Smooth muscle cell (in vitro differentiated cells): ENCODE measurements at regions not wholly inside any gene's neighbourhood (a gene's known extent, or its start where the extent isn't known, plus 50 kb on each side); places are given as distances from the start of the nearest gene placed in this dataset.

ENCODE experiments used
- DNase-seq: peaks from one replicate; lab custom pipeline; 2025; ENCODE audit not compliant: unreplicated experiment; lab: John Stamatoyannopoulos, UW
- H2AFZ ChIP-seq: fragments of 200-600 bp; sonication (generic); 2 replicates; pipeline ENCODE4 v1.6.0; 2016; ENCODE audit warnings: antibody characterized with exemption, low read depth, mild to moderate bottlenecking
- H3F3A ChIP-seq: fragments of 200-600 bp; sonication (generic); 2 replicates; pipeline ENCODE4 v1.6.0; 2017; ENCODE audit warnings: antibody characterized with exemption, low read depth
- H3K27ac ChIP-seq: fragments of 200-600 bp; sonication (generic); 2 replicates; pipeline ENCODE4 v1.5.1; 2016; ENCODE audit warnings: low read depth, mild to moderate bottlenecking
- H3K27me3 ChIP-seq: fragments of 200-600 bp; sonication (generic); 2 replicates; pipeline ENCODE4 v1.6.1; 2016; ENCODE audit warnings: low read depth, mild to moderate bottlenecking
- H3K36me3 ChIP-seq: fragments of 200-600 bp; sonication (generic); 2 replicates; pipeline ENCODE4 v1.5.1; 2016; ENCODE audit warnings: low read depth
- H3K4me1 ChIP-seq: fragments of 200-600 bp; sonication (generic); 2 replicates; pipeline ENCODE4 v1.5.1; 2016; ENCODE audit warnings: low read depth
- H3K4me2 ChIP-seq: fragments of 200-600 bp; sonication (generic); 2 replicates; pipeline ENCODE4 v1.6.0; 2016; ENCODE audit warnings: mild to moderate bottlenecking
- H3K4me3 ChIP-seq: fragments of 200-600 bp; sonication (generic); 2 replicates; pipeline ENCODE4 v1.5.1; 2016; ENCODE audit warnings: mild to moderate bottlenecking
- H3K79me2 ChIP-seq: fragments of 200-600 bp; sonication (generic); 2 replicates; pipeline ENCODE4 v1.6.0; 2016; ENCODE audit warnings: low read depth, mild to moderate bottlenecking
- H3K9ac ChIP-seq: fragments of 200-600 bp; sonication (generic); 2 replicates; pipeline ENCODE4 v1.6.0; 2016; ENCODE audit warnings: low read depth
- H3K9me3 ChIP-seq: fragments of 200-600 bp; sonication (generic); replicated peaks from 2 replicates; pipeline ENCODE4 v1.5.1; 2016; ENCODE audit warnings: low read depth
- H4K20me1 ChIP-seq: fragments of 200-600 bp; sonication (generic); 2 replicates; pipeline ENCODE4 v1.6.0; 2016; ENCODE audit warnings: low read depth
- WGBS: methylation state at CpG from one replicate; pipeline ENCODE4 v1.1.7; 2016; ENCODE audit warnings: low lambda C conversion rate; 5-methylcytosine and 5-hydroxymethylcytosine counted together
- TF ChIP-seq, protein P1 (sequence below): fragments of 200-600 bp; sonication (generic); IDR thresholded peaks from 2 replicates; pipeline ENCODE4 v1.5.1; 2017; ENCODE audit warnings: borderline replicate concordance, mild to moderate bottlenecking, antibody characterized with exemption; ENCODE audit not compliant: insufficient read depth, poor library complexity, severe bottlenecking

DNA sequence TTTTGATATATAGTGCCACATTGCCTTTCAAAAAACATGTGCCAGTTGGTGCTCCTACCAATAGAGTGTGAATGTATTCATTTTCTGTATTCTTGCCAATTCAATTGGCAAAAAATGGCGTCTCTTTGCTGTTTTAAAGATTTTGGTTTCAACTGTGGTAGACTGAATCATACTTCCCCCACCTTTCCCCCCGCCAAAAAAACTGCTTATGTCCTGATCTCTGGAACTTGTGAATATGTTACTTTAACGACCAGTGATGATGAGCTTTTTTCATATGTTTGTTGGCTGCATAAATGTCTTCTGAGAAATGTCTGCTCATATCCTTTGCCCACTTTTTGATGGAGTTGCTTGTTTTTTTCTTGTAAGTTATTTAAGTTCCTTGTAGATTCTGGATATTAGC lies 325.1 kb upstream of the KCNJ16 start:
- H3K27me3 ChIP-seq, result no peaks in the 10 kb centered on the region
- 90% methylated on average over 3 of the region's 3 CpGs for WGBS
- H3K9ac ChIP-seq, result no peak overlapping the region
- no peak overlapping the region for H3K4me2 ChIP-seq
- no peak overlapping the region for H3K4me3 ChIP-seq
- no peaks in the 10 kb centered on the region for H4K20me1 ChIP-seq
- no peaks in the 10 kb centered on the region for H3K9me3 ChIP-seq
- H3F3A ChIP-seq, result no peaks in the 10 kb centered on the region
- H3K36me3 ChIP-seq, result no peaks in the 10 kb centered on the region
- no peak overlapping the region for H2AFZ ChIP-seq
- H3K4me1 ChIP-seq, result no peaks in the 10 kb centered on the region
- TF ChIP-seq, protein P1, sequence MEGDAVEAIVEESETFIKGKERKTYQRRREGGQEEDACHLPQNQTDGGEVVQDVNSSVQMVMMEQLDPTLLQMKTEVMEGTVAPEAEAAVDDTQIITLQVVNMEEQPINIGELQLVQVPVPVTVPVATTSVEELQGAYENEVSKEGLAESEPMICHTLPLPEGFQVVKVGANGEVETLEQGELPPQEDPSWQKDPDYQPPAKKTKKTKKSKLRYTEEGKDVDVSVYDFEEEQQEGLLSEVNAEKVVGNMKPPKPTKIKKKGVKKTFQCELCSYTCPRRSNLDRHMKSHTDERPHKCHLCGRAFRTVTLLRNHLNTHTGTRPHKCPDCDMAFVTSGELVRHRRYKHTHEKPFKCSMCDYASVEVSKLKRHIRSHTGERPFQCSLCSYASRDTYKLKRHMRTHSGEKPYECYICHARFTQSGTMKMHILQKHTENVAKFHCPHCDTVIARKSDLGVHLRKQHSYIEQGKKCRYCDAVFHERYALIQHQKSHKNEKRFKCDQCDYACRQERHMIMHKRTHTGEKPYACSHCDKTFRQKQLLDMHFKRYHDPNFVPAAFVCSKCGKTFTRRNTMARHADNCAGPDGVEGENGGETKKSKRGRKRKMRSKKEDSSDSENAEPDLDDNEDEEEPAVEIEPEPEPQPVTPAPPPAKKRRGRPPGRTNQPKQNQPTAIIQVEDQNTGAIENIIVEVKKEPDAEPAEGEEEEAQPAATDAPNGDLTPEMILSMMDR, result no peak
- DNase-seq, result no peak
- H3K27ac ChIP-seq, result no peak overlapping the region
- H3K79me2 ChIP-seq, result no peaks in the 10 kb centered on the region

DNA sequence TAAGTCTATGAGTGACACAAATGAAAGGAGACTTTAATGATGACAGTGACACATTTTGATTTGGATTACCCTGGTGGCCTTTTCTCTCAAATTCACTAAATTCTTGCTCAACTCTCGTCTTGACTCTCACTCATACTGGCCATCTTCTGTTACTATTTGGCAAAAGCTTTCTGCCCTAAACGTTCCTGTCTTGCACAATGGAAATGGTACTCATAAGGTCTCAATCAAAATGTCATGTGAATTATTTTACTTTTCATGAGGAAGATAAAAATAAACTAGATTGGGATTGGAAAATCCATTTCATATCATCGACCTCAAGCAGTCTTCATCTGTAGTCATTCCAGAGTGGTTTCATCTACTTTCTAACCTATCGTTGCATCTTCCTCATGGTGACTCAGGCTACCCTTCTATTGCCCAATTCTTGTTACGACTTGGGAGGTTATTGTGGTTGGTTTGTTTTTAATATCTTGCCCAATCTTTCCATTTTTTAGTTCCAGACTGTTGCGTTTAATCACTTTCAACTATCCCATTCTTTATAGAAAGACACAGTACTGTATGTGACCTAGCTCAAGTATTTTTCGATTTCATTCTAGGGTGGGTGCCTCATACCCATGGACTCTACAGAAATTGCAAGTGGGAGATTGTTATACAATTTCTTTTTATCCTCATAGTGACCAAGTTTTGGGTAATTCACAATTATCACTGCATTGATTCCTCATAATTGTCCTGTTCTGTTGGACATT lies 317.2 kb upstream of the KCNJ16 start:
- 73% methylated on average over 7 of the region's 7 CpGs for WGBS
- H3F3A ChIP-seq, result no peaks in the 10 kb centered on the region
- H2AFZ ChIP-seq, result no peak overlapping the region
- no peaks in the 10 kb centered on the region for H3K9me3 ChIP-seq
- H4K20me1 ChIP-seq, result no peaks in the 10 kb centered on the region
- H3K36me3 ChIP-seq, result no peaks in the 10 kb centered on the region
- H3K4me1 ChIP-seq, result no peaks in the 10 kb centered on the region
- no peak overlapping the region for H3K4me3 ChIP-seq
- TF ChIP-seq, protein P1, result no peak
- H3K4me2 ChIP-seq, result no peak overlapping the region
- H3K9ac ChIP-seq, result no peak overlapping the region
- H3K27me3 ChIP-seq, result no peaks in the 10 kb centered on the region
- no peak for DNase-seq
- H3K27ac ChIP-seq, result no peak overlapping the region
- no peaks in the 10 kb centered on the region for H3K79me2 ChIP-seq

DNA sequence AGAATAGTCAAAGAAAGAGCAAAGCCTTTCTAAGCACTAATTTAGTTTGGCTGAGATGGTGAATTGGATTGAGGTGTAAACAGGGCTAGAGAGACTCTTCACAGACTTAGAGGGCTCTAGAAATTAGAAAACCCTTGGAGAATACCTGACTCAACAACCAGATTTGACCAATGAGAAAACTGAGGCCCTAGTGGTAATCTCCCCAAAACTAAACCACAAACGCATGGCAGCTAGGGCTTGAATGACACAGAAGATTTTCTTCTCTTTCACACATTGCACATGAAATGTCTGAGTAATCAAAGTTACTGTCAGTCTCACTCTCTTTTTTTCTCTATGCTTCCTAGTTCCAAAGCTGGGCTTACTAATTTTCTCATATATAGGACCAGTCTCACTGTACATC lies 314.5 kb upstream of the KCNJ16 start:
- Histone ChIP-seq H3K4me2 (no peak overlapping the region), H3K9me3 (no peaks in the 10 kb centered on the region), H3K27ac (no peak overlapping the region), H3K4me3 (no peak overlapping the region), H3K27me3 (no peaks in the 10 kb centered on the region), H3K9ac (no peak overlapping the region), H3K4me1 (no peaks in the 10 kb centered on the region), H4K20me1 (no peaks in the 10 kb centered on the region), H3F3A (no peaks in the 10 kb centered on the region), H3K36me3 (no peaks in the 10 kb centered on the region), H2AFZ (no peak overlapping the region), H3K79me2 (no peaks in the 10 kb centered on the region)
- DNase-seq, result no peak
- TF ChIP-seq, protein P1, result no peak
- 100% methylated on average over 1 of the region's 1 CpG for WGBS

DNA sequence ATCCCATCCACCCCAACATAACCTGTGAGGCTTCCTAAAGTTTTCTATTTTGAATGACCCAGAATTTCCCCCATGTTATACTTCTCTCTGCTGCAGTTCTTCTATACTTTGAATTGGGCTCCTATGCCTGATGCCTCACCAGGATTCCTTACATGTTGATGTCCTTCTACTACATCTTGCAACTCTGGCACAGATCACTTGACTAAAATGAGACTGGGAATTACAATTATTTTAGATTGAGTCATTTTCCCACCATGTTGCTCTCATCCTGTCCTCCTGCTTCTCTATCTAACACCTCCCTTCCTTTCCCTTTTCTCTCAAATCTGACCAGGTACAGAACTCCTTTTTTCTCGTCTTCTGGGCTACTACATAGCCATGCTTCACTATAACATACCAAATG lies 314.0 kb upstream of the KCNJ16 start:
- Histone ChIP-seq H4K20me1 (no peaks in the 10 kb centered on the region), H3F3A (no peaks in the 10 kb centered on the region), H3K36me3 (no peaks in the 10 kb centered on the region), H3K9me3 (no peaks in the 10 kb centered on the region), H3K9ac (no peak overlapping the region), H3K4me1 (no peaks in the 10 kb centered on the region), H3K4me2 (no peak overlapping the region), H3K27me3 (no peaks in the 10 kb centered on the region), H3K79me2 (no peaks in the 10 kb centered on the region), H2AFZ (no peak overlapping the region), H3K4me3 (no peak overlapping the region), H3K27ac (no peak overlapping the region)
- TF ChIP-seq, protein P1, result no peak
- DNase-seq, result no peak
- WGBS, result 0% methylated on average over 1 of the region's 1 CpG
